Fibroblast of villous mesenchyme (primary cell): ENCODE measurements at regions not wholly inside any gene's neighbourhood (a gene's known extent, or its start where the extent isn't known, plus 50 kb on each side); places are given as distances from the start of the nearest gene placed in this dataset.

ENCODE experiments used
- DNase-seq: peaks from one replicate; pipeline ENCODE4 v3.0.0-alpha.2; 2010; ENCODE audit warnings: low read depth
- H3K4me3 ChIP-seq: 2 replicates; pipeline ENCODE4 v1.5.1; 2011; ENCODE audit warnings: low read depth, mild to moderate bottlenecking, low read length
- TF ChIP-seq, protein P1 (sequence below): IDR thresholded peaks from 2 replicates; pipeline ENCODE4 v1.5.1; 2012; ENCODE audit warnings: low read depth, mild to moderate bottlenecking, low read length; ENCODE audit not compliant: insufficient read depth

GRCh38 chr7:124662937-124663336, 102.7 kb downstream of the GPR37 start:
- DNase-seq: no peak
- H3K4me3 ChIP-seq: no peak overlapping the region
- TF ChIP-seq, protein P1, sequence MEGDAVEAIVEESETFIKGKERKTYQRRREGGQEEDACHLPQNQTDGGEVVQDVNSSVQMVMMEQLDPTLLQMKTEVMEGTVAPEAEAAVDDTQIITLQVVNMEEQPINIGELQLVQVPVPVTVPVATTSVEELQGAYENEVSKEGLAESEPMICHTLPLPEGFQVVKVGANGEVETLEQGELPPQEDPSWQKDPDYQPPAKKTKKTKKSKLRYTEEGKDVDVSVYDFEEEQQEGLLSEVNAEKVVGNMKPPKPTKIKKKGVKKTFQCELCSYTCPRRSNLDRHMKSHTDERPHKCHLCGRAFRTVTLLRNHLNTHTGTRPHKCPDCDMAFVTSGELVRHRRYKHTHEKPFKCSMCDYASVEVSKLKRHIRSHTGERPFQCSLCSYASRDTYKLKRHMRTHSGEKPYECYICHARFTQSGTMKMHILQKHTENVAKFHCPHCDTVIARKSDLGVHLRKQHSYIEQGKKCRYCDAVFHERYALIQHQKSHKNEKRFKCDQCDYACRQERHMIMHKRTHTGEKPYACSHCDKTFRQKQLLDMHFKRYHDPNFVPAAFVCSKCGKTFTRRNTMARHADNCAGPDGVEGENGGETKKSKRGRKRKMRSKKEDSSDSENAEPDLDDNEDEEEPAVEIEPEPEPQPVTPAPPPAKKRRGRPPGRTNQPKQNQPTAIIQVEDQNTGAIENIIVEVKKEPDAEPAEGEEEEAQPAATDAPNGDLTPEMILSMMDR: no peak

DNA sequence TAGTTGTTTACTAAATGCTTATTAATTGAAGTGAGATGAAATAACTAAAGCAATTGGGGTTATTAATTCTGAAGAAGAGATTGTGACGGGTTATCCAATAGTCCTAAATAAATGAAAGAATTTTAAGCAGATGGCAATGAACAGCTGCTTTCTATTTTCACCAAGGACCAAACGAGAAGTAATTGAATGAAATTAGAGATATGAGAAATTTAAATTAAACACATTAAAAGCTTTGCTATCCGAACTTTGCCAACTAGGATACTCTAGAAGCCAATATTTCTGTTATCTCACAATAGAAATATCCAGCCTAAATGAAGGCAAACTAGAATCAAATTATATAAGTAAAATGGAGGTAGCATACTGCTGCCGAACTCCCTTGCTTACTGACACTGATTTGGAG, 103.2 kb downstream of the GPR37 start:
- no peak overlapping the region for H3K4me3 ChIP-seq
- TF ChIP-seq, protein P1: no peak
- DNase-seq: no peak

DNA sequence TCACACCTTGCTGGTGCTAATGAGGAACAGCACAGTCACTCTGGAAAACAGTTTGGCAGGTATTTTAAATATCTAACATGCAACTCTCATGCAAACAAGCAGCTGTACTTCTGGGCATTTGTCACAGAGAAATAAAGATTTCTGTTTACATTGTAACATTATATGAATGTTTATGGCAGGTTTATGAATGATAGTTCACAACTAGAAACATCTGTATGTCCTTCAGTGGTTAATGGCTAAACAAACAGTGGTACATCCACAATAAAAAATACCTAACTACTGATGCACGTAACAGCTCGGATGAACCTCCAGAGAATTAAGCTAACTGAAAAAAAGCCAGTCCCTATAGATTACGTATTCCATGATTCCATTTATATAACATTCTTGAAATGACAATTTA, 109.6 kb downstream of the GPR37 start:
- no peak for DNase-seq
- TF ChIP-seq, protein P1: no peak
- H3K4me3 ChIP-seq: no peak overlapping the region

GRCh38 chr7:124652237-124652636, 113.4 kb downstream of the GPR37 start:
- H3K4me3 ChIP-seq: no peak overlapping the region
- TF ChIP-seq, protein P1: no peak
- peak; percentile 3 for DNase-seq

- TF ChIP-seq, protein P1: no peak
Observed at GRCh38 chr7:124651136-124651535, 114.5 kb downstream of the GPR37 start.

DNA sequence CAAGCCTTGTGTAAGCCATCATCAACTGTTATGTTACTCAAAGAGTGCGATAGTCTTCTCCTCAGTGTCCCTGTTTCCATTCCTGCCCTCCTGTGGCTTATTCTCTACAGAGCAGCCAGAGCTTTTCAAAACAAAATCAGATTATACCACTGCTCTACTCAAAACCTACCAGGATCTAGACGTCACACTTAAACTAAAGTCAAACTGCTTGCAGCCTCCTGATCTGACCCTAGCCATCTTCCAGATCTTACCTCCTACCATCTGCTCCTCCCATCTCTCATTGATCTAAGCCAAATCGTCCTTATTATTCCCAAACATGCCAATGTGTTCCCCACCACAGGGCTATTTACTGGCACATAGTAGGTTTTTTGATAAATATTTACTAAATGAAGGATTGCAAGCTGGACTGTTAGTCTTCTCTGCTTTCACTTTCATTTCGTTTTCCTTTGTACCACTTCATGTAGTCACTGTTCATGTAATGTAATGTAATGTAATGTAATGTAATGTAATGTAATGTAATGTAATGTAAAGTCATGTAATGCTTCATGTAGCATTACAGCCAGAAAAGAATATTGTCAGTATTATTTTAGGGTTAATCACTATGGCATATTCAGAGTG, 116.1 kb downstream of the GPR37 start:
- DNase-seq: peak; percentile 16
- peak overlapping the region; percentile 53 for H3K4me3 ChIP-seq
- TF ChIP-seq, protein P1: no peak

More at GRCh38 chr7:124651136-124651535, 114.5 kb downstream of the GPR37 start:
- H3K4me3 ChIP-seq: no peak overlapping the region
- no peak for DNase-seq
